HG03108 (cell line): ENCODE measurements at regions not wholly inside any gene's neighbourhood (a gene's known extent, or its start where the extent isn't known, plus 50 kb on each side); places are given as distances from the start of the nearest gene placed in this dataset.
A peak's percentile ranks its signal among the peaks of the same experiment; 100 is the strongest.
"Not testable (repeated sequence)": the region's sequence is repeated elsewhere in the genome, so short reads cannot be mapped to it uniquely, and the experiment has no call there.

Source experiments
- ATAC-seq: cut with Tn5 transposase; IDR thresholded peaks from one replicate; pipeline ENCODE4 v1.9.1; 2021; ENCODE audit warnings: moderate library complexity; ENCODE audit not compliant: unreplicated experiment

- no peak for ATAC-seq
Measured at GRCh38 chr12:89775063-89775985, 66.7 kb upstream of the ATP2B1 start.

- no peak for ATAC-seq
Measured at GRCh38 chr12:89774645-89775044, 66.0 kb upstream of the ATP2B1 start.

DNA sequence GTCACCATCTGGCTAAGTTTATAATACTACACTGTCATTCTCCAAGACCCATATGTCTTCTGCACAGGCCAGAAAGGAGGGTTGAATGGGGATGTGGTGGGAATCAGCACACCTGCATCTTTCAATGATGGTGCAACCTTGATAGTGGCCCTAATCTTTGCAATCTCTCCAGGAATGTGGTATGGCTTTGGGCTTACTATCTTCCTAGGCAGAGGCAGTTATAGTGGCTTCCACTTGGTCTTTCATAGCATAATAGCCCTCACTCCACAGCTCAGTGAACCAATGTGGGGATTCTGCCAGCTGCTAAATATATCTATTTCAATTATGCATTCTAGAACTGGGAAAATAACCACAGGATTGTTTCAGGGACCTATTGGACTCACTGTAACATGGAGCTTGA is 61.8 kb upstream of the ATP2B1 start:
- ATAC-seq: no peak

DNA sequence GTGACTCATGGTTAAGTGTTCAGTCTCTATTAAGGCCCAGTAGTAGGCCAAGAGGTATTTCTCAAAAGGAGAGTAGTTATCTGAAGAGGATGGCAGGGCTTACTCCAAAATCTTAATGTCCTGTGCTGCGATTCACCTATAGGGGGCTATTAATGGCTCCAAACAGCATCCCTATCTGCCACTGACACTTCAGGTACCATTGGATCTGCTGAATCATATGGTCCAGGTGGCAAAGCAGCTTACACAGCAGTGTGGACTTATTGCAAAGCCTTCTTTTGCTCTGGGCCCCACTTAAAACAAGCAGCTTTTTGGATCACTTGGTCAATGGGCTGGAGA is 60.8 kb upstream of the ATP2B1 start:
- no peak for ATAC-seq

- ATAC-seq: no peak
Measured at GRCh38 chr12:89768586-89769482, 60.2 kb upstream of the ATP2B1 start.

DNA sequence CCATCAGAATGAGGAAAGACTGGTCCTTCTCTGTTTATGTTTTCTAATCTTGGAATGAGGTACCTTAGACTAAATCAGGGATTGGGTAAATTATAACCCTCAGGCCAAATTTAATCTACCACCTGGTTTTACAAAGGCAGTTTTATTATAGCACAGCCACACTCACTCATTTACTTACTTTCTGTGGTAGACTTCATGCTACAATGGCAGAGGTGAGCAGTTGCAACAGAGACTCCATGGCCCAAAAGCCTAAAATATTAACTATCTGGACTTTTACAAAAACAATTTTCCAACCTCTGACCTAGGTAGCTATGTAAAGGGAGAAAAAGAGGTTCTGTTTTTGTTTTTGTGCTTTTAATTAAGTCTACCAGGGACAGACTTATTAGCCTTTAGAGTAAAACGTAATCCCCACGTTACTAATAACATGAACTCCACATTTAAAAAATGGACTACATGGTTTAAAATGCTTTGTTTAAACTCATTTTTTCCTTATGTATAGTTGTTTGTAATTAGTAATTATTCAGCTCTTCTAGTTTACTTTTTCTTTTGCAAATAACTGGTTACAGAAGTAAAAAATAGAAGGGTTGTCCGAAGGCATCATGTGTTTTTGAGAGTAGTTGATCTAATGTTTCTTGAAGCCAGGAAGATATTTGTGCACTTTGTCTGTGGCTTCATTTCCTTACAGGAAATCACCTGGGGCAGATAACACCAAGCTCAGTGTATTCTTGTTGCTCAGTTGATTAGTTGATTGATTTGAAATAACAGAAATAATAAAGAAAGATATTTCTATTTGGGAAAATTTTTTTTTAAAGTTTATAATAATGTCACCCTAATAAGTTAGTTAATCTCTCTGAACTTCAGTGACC is 57.6 kb upstream of the ATP2B1 start:
- ATAC-seq: peak; percentile 67

DNA sequence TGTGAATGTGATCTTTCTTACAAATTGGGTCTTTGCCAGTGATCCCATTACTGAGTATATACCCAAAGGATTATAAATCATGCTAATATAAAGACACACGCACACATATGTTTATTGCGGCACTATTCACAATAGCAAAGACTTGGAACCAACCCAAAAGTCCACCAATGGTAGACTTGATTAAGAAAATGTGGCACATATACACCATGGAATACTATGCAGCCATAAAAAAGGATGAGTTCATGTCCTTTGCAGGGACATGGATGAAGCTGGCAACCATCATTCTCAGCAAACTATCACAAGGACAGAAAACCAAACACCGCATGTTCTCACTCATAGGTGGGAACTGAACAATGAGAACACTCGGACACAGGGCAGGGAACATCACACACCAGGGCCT is 55.5 kb upstream of the ATP2B1 start:
- not testable (repeated sequence) for ATAC-seq

- ATAC-seq: no peak
Measured at GRCh38 chr12:89762498-89763170, 54.0 kb upstream of the ATP2B1 start.

- no peak for ATAC-seq
Measured at GRCh38 chr12:89760783-89761182, 52.1 kb upstream of the ATP2B1 start.
